ENCODE measurements at regions not wholly inside any gene's neighbourhood (a gene's known extent, or its start where the extent isn't known, plus 50 kb on each side); places are given as distances from the start of the nearest gene placed in this dataset.

- DNase-seq (ENCODE audit: extremely low read depth, low read depth, low spot score): no peak
These were observed 50.8 kb upstream of the MYLIP start for GRCh38 chr6:16078064-16078463.

DNA sequence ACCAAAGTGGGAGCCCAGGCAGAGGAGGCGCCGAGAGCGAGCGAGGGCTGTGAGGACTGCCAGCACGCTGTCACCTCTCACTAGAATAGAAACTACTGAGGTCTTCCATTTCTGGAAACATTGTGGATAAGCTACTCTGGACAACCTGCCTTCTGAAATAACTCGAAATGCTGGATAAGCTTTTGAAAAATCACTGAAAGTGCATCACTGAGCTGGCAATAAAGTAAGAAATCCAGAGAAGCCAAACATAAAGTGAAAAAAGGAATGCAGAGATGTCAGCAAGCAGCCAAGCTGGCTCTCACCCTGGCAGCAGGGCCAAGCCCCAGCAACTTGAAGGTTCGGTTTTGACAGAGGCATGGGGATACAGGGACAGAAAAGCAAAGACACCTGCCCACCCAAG is 59.2 kb upstream of the MYLIP start:
- DNase-seq (ENCODE audit: extremely low read depth, low read depth, low spot score): no peak

GRCh38 chr6:16069222-16069621 is 59.7 kb upstream of the MYLIP start:
- no peak for DNase-seq (ENCODE audit: extremely low read depth, low read depth, low spot score)

GRCh38 chr6:16067568-16067967 is 61.3 kb upstream of the MYLIP start:
- DNase-seq (ENCODE audit: extremely low read depth, low read depth, low spot score): no peak

- DNase-seq (ENCODE audit: extremely low read depth, low read depth, low spot score): no peak
These were observed 64.2 kb upstream of the MYLIP start for GRCh38 chr6:16064671-16065072.

DNA sequence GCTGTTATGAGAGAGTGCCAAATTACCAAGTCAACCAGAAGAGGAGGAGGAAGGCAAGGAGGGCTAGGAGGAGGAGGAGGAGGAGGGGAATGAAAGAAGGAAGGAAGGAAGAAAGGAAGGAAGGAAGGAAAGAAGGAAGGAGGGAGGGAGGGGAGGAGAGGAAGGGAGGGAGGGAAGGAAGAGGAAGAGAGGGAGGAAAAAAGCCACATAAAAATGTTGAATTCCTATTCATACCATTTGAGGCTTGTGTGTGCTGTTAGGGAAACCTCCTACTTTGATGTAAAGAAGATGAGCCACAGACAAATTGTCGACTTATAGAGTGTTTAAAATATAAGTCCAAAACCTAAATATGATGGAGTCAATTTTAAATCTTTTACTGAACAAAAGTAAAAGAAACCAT is 65.3 kb upstream of the MYLIP start:
- DNase-seq (ENCODE audit: extremely low read depth, low read depth, low spot score): no peak

- DNase-seq (ENCODE audit: extremely low read depth, low read depth, low spot score): no peak
These were observed 67.1 kb upstream of the MYLIP start for GRCh38 chr6:16061818-16062217.

- DNase-seq (ENCODE audit: extremely low read depth, low read depth, low spot score): no peak
These were observed 68.8 kb upstream of the MYLIP start for GRCh38 chr6:16060039-16060438.

DNA sequence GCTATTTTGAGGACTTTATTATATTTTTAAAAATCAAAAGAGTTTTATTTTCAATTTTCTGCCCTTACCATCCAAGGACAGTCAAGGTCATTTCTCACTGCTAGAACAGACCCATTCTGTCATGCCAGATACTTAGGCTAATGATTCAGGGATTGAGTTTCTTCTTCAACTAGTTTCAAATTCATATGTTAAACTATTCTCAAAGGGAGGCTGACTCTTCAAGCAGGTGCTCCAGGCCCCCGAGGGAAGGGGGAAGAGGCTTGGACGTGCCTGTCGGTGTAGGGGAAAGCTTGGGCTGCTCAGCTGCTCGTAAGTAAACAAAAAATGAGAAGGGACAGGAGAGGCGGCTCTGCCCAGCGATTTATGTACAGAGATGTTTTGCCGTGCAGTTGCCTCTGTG is 69.4 kb upstream of the MYLIP start:
- no peak for DNase-seq (ENCODE audit: extremely low read depth, low read depth, low spot score)

- no peak for DNase-seq (ENCODE audit: extremely low read depth, low read depth, low spot score)
These were observed 69.9 kb upstream of the MYLIP start for GRCh38 chr6:16058929-16059345.

DNA sequence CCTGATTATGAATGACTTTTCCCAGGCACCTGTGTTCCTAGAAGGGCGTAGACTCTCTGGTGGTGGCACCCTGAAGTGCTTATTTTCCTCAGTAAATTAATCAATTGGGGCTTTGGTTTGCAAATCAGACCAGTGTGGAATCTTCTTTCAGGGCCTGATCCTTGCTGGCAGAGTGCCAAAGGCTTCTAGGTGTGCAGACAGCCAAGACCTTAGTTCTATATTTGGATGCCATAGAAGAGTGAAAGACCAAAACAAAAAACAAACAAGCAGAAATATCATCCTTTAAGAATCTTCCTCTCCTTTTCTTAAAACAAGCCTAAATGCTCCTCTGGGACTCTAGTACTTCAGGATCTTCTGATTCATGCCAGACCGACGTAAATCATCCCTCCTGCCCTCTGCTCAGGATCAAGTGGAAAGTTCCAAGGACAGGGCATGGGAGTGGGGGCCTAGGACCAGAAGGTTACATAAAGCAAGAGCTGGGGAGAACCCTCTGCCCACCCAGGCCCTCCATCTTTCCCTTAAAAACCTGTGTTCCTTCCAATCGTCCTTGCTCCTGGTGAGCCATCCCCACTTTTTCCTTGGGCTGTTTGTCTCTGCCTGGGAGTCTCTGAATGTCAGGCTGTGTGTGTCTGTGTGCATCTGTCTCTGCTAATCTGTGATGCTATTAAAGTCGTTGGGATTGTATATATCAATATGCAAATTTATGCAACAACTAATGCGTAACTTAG is 70.5 kb upstream of the MYLIP start:
- no peak for DNase-seq (ENCODE audit: extremely low read depth, low read depth, low spot score)

DNA sequence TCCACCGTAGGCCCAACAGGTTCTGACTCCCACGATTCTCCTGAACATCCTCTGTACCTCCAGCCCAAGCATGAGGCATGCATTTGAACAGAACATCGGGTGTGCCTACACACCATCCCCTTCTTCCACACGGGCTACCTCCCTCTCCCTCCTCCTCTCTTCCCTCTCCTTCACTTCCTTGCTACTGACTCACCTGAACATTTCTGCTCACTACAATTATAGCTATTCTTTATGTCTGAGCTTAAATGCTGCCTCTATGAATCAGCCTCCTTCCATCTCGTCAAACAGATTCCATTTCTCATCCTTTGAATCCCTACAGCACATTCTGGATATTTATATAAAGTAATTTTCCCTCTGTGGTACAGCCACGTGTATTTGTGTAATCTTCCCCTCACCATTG is 71.4 kb upstream of the MYLIP start:
- no peak for DNase-seq (ENCODE audit: extremely low read depth, low read depth, low spot score)

DNA sequence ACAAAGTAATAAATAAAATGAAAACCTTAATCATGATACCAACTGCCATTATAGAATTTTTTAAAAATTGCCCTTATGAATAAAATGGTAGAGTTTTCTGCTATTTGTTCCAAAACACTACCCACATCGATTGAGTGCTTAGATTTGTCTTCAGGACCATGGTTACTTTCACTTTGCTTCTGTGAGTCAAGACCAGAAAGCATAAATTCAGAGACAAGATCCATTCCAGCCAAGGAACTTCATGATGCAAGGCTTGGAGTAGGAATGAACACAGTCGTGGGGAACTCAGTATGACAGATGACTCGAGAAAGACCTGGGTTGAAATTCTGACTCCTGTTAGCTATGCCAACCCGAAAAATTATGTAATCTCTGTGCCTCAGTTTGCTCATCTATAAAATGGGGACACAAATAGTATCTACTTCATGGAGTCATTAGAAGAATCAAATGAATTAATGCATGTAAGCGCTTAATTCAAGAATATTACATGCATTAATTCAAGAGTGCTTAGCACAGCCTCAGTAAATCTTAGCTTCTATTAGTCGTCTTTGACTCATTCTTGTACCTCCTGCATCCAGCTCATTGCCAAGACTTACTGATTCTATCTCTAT is 72.5 kb upstream of the MYLIP start:
- DNase-seq (ENCODE audit: extremely low read depth, low read depth, low spot score): no peak

- DNase-seq (ENCODE audit: extremely low read depth, low read depth, low spot score): no peak
These were observed 73.0 kb upstream of the MYLIP start for GRCh38 chr6:16055852-16056251.

DNA sequence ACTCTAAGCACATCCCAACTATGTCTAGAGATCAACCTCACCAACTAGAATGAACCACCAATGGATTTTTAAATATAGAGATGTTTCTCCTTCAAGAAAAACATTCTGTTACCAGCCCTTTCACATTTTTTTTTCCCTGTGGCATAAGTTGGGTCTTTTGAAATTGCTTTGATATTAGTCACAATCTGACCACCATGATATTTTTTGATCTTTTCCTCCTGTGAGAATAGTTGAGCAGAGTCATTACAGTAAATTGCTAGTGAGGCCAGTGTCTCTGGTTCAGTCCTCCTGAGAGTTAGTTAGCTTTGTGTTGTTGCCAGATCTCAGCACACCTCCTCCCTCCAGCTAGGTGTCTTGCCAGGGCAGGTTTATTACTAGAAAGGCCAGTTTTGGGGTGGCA is 79.7 kb upstream of the MYLIP start:
- no peak for DNase-seq (ENCODE audit: extremely low read depth, low read depth, low spot score)

GRCh38 chr6:16048221-16048620 is 80.7 kb upstream of the MYLIP start:
- DNase-seq (ENCODE audit: extremely low read depth, low read depth, low spot score): no peak

GRCh38 chr6:16047435-16047990 is 81.4 kb upstream of the MYLIP start:
- no peak for DNase-seq (ENCODE audit: extremely low read depth, low read depth, low spot score)

- no peak for DNase-seq (ENCODE audit: extremely low read depth, low read depth, low spot score)
These were observed 83.6 kb upstream of the MYLIP start for GRCh38 chr6:16045238-16045637.

GRCh38 chr6:16044211-16044643 is 84.7 kb upstream of the MYLIP start:
- DNase-seq (ENCODE audit: extremely low read depth, low read depth, low spot score): no peak

- no peak for DNase-seq (ENCODE audit: extremely low read depth, low read depth, low spot score)
These were observed 85.4 kb upstream of the MYLIP start for GRCh38 chr6:16043171-16044135.

GRCh38 chr6:16042751-16043150 is 86.1 kb upstream of the MYLIP start:
- DNase-seq (ENCODE audit: extremely low read depth, low read depth, low spot score): no peak
